ENCODE measurements at regions not wholly inside any gene's neighbourhood (a gene's known extent, or its start where the extent isn't known, plus 50 kb on each side); places are given as distances from the start of the nearest gene placed in this dataset.
"Not testable (repeated sequence)": the region's sequence is repeated elsewhere in the genome, so short reads cannot be mapped to it uniquely, and the experiment has no call there.

- Histone ChIP-seq H3K4me3 (ENCODE audit: low read length) (no peak overlapping the region), H3K36me3 (ENCODE audit: insufficient read depth, low read length) (no peaks in the 10 kb centered on the region), H3K9me3 (ENCODE audit: low read length) (no peaks in the 10 kb centered on the region), H3K4me1 (ENCODE audit: insufficient read depth, low read length) (no peaks in the 10 kb centered on the region), H2AFZ (ENCODE audit: low read depth, low read length) (no peak overlapping the region), H3K27me3 (ENCODE audit: insufficient read depth, low read length) (no peaks in the 10 kb centered on the region)
Measured at GRCh38 chr10:9390516-9390915, 1336.0 kb downstream of the GATA3 start.

DNA sequence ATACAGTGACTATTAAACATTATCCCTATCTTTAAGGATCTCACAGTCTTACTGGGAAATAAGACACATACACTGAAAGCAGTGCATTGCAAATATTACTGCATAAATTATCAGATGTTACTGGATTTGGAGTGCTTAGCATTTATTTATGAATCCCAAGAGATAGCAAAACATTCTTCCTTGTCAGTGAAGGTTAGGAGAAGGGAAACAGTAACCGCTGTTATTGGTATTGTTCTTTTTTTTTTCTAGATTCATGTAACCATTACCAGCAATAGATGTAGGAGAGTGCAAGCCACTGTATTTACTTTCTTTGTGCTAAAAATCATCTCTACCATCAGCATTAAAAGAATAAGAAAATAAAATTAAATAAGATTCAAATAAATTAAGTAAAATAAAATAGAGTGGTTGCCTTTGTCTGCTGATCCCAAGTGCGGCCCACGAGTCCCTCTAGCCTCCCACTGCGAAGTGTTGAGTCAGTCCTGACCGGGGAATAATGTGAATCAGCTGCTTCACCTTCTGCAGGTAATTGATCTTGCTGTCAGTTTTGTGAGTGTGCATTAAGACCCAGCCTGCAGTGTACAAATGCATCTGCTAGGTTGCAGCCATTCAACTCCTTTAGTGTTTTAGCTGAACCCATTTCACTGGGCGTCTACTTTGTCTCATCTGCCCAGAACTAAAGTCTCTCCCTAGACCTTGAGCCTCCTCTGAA lies 1344.9 kb downstream of the GATA3 start:
- H2AFZ ChIP-seq (ENCODE audit: low read depth, low read length): no peak overlapping the region
- no peaks in the 10 kb centered on the region for H3K4me1 ChIP-seq (ENCODE audit: insufficient read depth, low read length)
- no peaks in the 10 kb centered on the region for H3K27me3 ChIP-seq (ENCODE audit: insufficient read depth, low read length)
- no peak overlapping the region for H3K4me3 ChIP-seq (ENCODE audit: low read length)
- H3K9me3 ChIP-seq (ENCODE audit: low read length): no peaks in the 10 kb centered on the region
- no peaks in the 10 kb centered on the region for H3K36me3 ChIP-seq (ENCODE audit: insufficient read depth, low read length)

GRCh38 chr10:9402067-9402466 lies 1347.6 kb downstream of the GATA3 start:
- H3K4me3 ChIP-seq (ENCODE audit: low read length); H3K9me3 ChIP-seq (ENCODE audit: low read length); H3K36me3 ChIP-seq (ENCODE audit: insufficient read depth, low read length); H3K4me1 ChIP-seq (ENCODE audit: insufficient read depth, low read length); H3K27me3 ChIP-seq (ENCODE audit: insufficient read depth, low read length); H2AFZ ChIP-seq (ENCODE audit: low read depth, low read length): not testable (repeated sequence)

DNA sequence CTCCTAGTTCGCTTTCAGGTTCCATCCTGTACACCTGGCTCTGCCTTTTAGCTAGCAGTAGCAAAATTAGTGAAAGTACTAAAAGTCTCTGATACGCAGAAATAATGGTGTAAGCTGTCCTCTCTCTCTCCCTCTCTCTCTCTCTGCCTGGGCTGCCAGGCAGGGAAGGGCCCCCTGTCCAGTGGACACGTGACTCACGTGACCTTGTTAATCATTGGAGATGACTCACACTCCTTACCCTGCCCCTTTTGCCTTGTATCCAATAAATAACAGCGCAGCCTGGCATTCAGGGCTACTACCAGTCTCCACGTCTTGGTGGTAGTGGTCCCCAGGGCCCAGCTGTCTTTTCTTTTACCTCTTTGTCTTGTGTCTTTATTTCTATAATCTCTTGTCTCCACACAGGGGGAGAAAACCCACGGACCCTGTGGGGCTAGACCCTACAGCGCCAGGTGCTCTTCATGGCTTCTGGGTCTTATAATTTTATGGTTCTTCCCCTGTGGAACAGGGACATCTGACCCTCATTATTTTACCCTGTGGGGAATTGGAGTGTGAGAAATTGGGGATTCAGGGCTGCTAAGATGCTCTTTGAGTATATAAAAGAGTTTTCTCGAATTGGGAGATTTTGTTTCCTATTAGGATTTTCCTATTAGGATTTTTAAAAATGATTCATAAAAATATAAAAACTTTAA lies 1348.2 kb downstream of the GATA3 start:
- not testable (repeated sequence) for H3K36me3 ChIP-seq (ENCODE audit: insufficient read depth, low read length); H2AFZ ChIP-seq (ENCODE audit: low read depth, low read length); H3K9me3 ChIP-seq (ENCODE audit: low read length); H3K4me1 ChIP-seq (ENCODE audit: insufficient read depth, low read length); H3K27me3 ChIP-seq (ENCODE audit: insufficient read depth, low read length); H3K4me3 ChIP-seq (ENCODE audit: low read length)

DNA sequence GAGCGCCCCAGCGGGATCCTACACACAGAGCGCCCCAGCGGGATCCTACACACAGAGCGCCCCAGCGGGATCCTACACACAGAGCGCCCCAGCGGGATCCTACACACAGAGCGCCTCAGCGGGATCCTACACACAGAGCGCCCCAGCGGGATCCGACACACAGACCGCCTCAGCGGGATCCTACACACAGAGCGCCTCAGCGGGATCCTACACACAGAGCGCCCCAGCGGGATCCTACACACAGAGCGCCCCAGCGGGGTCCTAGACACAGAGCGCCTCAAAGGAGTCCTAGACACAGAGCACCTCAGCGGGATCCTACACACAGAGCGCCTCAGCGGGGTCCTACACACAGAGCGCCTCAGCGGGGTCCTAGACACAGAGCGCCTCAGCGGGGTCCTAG lies 1352.7 kb downstream of the GATA3 start:
- H3K36me3 ChIP-seq (ENCODE audit: insufficient read depth, low read length); H3K4me1 ChIP-seq (ENCODE audit: insufficient read depth, low read length); H3K9me3 ChIP-seq (ENCODE audit: low read length); H3K27me3 ChIP-seq (ENCODE audit: insufficient read depth, low read length); H3K4me3 ChIP-seq (ENCODE audit: low read length); H2AFZ ChIP-seq (ENCODE audit: low read depth, low read length): not testable (repeated sequence)

DNA sequence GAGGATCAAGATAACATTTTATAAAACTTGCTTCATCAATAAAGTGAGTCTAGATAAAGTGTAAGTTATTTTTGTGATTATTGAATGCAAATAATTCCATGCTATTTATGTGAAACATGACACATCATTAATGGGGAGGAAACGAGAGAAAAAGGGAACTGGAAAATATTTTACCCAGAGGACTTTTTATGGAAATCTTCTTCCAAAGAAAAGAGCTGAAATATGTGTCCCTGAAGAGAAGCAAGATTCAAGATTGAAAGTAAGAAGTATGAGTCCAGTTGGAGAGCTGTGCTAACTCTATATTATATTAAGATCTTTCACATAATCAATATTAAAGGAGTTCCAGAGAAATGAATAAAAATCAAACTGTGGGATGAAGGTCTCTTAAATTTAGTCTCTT lies 1361.8 kb downstream of the GATA3 start:
- H3K9me3 ChIP-seq (ENCODE audit: low read length): no peaks in the 10 kb centered on the region
- no peak overlapping the region for H3K4me3 ChIP-seq (ENCODE audit: low read length)
- no peak overlapping the region for H2AFZ ChIP-seq (ENCODE audit: low read depth, low read length)
- no peaks in the 10 kb centered on the region for H3K27me3 ChIP-seq (ENCODE audit: insufficient read depth, low read length)
- H3K36me3 ChIP-seq (ENCODE audit: insufficient read depth, low read length): no peaks in the 10 kb centered on the region
- H3K4me1 ChIP-seq (ENCODE audit: insufficient read depth, low read length): no peaks in the 10 kb centered on the region

GRCh38 chr10:9419757-9420156 lies 1365.3 kb downstream of the GATA3 start:
- Histone ChIP-seq H3K4me1 (ENCODE audit: insufficient read depth, low read length) (no peaks in the 10 kb centered on the region), H3K4me3 (ENCODE audit: low read length) (no peak overlapping the region), H3K27me3 (ENCODE audit: insufficient read depth, low read length) (no peaks in the 10 kb centered on the region), H3K36me3 (ENCODE audit: insufficient read depth, low read length) (no peaks in the 10 kb centered on the region), H3K9me3 (ENCODE audit: low read length) (no peaks in the 10 kb centered on the region), H2AFZ (ENCODE audit: low read depth, low read length) (no peak overlapping the region)

DNA sequence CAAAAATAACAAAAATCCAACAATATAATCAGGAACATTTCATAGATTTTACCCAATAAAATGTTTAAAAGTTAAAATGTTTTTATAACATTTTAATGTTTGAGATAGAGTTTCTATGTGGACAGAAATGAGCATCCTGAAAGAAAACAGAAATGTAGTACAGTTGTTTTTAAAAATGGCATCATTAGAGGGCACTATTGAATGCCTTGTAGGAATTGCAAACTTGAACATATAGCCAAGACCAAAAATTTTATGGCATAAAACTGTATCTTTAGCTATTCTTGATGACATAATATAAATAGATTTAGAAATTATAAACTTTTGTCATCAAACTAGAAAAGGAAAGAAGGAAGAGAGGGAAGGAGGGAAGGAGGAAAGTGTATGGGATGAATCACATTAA lies 1372.7 kb downstream of the GATA3 start:
- no peaks in the 10 kb centered on the region for H3K36me3 ChIP-seq (ENCODE audit: insufficient read depth, low read length)
- H2AFZ ChIP-seq (ENCODE audit: low read depth, low read length): no peak overlapping the region
- H3K27me3 ChIP-seq (ENCODE audit: insufficient read depth, low read length): no peaks in the 10 kb centered on the region
- H3K9me3 ChIP-seq (ENCODE audit: low read length): no peaks in the 10 kb centered on the region
- H3K4me1 ChIP-seq (ENCODE audit: insufficient read depth, low read length): no peaks in the 10 kb centered on the region
- H3K4me3 ChIP-seq (ENCODE audit: low read length): no peak overlapping the region

DNA sequence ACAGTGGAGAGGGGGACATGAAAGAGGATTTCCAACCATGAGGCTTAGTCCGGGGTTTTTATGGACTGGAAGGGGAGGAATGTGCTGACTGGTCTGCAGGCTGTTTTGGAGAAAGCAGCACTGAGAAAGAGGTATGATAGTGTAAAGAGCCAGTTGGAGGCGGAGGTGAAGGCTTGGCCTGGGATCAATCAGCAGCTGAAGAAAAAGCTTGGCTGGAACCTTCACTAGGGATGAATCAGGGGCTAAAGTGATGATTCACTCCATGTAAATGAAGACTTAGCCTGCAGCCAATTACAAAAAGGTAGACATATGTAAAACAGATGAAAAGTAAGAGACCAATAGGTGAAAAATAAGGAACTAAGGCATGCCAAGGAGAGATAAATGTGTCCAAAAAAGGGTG lies 1382.6 kb downstream of the GATA3 start:
- H3K9me3 ChIP-seq (ENCODE audit: low read length): no peaks in the 10 kb centered on the region
- H3K4me3 ChIP-seq (ENCODE audit: low read length): no peak overlapping the region
- no peaks in the 10 kb centered on the region for H3K36me3 ChIP-seq (ENCODE audit: insufficient read depth, low read length)
- H2AFZ ChIP-seq (ENCODE audit: low read depth, low read length): no peak overlapping the region
- H3K27me3 ChIP-seq (ENCODE audit: insufficient read depth, low read length): no peaks in the 10 kb centered on the region
- H3K4me1 ChIP-seq (ENCODE audit: insufficient read depth, low read length): no peaks in the 10 kb centered on the region

- H2AFZ ChIP-seq (ENCODE audit: low read depth, low read length): no peak overlapping the region
- no peaks in the 10 kb centered on the region for H3K27me3 ChIP-seq (ENCODE audit: insufficient read depth, low read length)
- no peaks in the 10 kb centered on the region for H3K36me3 ChIP-seq (ENCODE audit: insufficient read depth, low read length)
- H3K4me3 ChIP-seq (ENCODE audit: low read length): no peak overlapping the region
- no peaks in the 10 kb centered on the region for H3K9me3 ChIP-seq (ENCODE audit: low read length)
- no peaks in the 10 kb centered on the region for H3K4me1 ChIP-seq (ENCODE audit: insufficient read depth, low read length)
Measured at GRCh38 chr10:9443758-9444157, 1389.3 kb downstream of the GATA3 start.

DNA sequence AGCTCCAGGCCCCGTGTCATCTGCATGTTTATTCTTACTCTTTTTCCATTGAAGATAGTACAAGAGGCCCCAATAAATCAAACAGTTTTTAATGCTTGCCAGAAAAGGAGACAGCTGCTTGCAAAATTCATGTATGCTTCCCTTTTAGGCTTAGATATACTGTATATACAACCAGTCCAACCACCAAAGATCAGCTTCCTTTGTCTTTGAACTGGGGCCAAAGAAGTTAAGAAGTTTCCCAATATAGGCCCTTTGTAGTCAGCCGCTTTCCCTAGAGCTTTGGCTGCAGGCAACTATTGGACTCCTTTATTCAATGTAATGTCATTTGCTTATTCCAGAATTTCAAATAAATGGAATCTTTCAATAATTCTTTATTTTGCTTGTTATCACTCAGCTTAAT lies 1395.0 kb downstream of the GATA3 start:
- H2AFZ ChIP-seq (ENCODE audit: low read depth, low read length): no peak overlapping the region
- no peaks in the 10 kb centered on the region for H3K27me3 ChIP-seq (ENCODE audit: insufficient read depth, low read length)
- no peaks in the 10 kb centered on the region for H3K9me3 ChIP-seq (ENCODE audit: low read length)
- H3K36me3 ChIP-seq (ENCODE audit: insufficient read depth, low read length): no peaks in the 10 kb centered on the region
- no peaks in the 10 kb centered on the region for H3K4me1 ChIP-seq (ENCODE audit: insufficient read depth, low read length)
- H3K4me3 ChIP-seq (ENCODE audit: low read length): no peak overlapping the region

DNA sequence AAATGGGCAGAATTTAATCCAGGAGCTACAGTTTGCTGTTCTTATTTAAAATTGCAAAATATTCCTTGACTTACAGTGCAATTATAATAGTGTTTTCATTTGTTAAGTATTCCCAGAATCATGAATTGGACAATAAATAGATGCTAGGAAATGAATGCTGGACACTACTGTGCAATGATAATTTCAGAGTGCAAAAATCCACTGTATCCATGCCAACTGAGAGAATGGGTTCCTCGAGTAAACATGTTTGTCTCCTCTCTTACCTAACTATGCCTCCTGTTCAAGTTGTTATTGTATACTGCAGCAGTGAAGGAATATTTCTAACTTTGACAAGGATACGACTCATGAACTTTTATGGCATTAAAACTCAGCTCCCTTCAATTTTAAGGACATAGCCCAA lies 1396.3 kb downstream of the GATA3 start:
- Histone ChIP-seq H3K4me3 (ENCODE audit: low read length) (no peak overlapping the region), H3K27me3 (ENCODE audit: insufficient read depth, low read length) (no peaks in the 10 kb centered on the region), H2AFZ (ENCODE audit: low read depth, low read length) (no peak overlapping the region)

GRCh38 chr10:9451211-9451773 lies 1396.8 kb downstream of the GATA3 start:
- H2AFZ ChIP-seq (ENCODE audit: low read depth, low read length): no peak overlapping the region
- H3K9me3 ChIP-seq (ENCODE audit: low read length): no peaks in the 10 kb centered on the region
- no peaks in the 10 kb centered on the region for H3K36me3 ChIP-seq (ENCODE audit: insufficient read depth, low read length)
- no peaks in the 10 kb centered on the region for H3K4me1 ChIP-seq (ENCODE audit: insufficient read depth, low read length)
- no peaks in the 10 kb centered on the region for H3K27me3 ChIP-seq (ENCODE audit: insufficient read depth, low read length)
- H3K4me3 ChIP-seq (ENCODE audit: low read length): no peak overlapping the region

More for the DNA sequence above, 1396.3 kb downstream of the GATA3 start:
- H3K4me1 ChIP-seq (ENCODE audit: insufficient read depth, low read length): no peaks in the 10 kb centered on the region
- H3K9me3 ChIP-seq (ENCODE audit: low read length): no peaks in the 10 kb centered on the region
- H3K36me3 ChIP-seq (ENCODE audit: insufficient read depth, low read length): no peaks in the 10 kb centered on the region

All from neuron (in vitro differentiated cells).